H4 (cell line): ENCODE measurements at regions not wholly inside any gene's neighbourhood (a gene's known extent, or its start where the extent isn't known, plus 50 kb on each side); places are given as distances from the start of the nearest gene placed in this dataset.
"Not testable (repeated sequence)": the region's sequence is repeated elsewhere in the genome, so short reads cannot be mapped to it uniquely, and the experiment has no call there.

Source experiments
- DNase-seq: peaks from one replicate; pipeline ENCODE4 v3.0.0-alpha.2; 2015; ENCODE audit warnings: low spot score

DNA sequence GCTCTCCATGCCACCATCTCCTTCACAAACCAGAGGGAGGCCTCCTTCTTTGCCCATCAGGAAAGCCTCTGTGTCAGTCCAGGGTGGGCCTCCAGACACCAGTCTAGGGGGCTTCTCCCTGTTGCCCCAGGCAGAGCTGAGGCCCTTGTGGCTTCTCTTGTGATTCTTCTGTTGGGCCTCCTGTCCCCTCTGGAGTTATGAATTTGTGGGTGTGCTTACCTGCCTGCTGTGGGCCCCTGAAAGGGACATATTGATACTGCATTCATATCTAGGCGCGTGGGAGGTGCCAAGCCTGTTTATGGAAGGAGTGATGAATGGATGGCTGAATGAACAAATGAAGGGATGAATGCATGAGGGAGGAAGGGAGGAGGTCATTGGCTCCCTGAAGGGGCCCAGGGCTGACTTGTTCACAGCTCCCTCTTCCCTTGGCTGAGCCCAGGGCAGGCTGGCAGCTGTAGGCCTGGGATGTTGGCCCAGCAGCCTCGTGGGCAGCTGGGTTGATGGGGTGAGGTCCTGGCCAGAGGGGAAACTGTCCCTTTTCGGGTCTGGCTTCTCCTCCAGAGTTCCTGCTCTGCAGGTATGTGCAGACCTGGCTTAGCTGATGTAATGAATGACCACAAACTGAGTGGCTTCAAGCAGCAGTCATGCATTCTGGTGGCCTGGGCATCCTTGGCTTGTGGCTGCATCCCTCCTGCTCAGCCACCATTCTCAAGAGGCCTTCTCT is 195.4 kb downstream of the GOLGA6L6 start:
- no peak for DNase-seq

DNA sequence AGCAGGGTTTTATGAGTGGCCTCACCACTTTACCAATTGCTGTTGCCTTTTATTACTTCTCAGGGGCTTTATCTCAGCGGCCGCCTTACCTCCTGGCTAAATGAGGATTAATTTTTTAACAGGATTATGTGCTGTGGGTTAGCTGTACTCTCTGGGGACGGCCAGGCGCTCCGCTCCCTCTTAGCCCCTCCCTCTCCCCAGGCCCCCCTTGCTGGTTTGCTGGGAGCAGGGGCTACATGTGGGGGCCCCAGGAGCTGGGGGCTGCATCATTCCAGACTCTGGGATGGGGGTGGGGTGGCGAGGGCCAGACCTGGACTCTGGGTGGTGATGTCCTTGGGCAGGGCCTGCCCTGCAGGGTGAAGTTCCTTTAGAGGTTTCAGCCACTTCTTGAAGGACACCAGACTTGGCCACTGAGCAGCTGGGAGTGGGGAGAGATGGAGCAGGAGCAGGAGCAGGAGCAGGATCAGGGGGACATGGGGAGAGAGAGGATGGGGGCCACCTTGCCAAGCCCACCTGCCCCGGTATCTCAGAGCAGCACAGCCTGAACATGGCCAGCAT is 196.1 kb downstream of the GOLGA6L6 start:
- no peak for DNase-seq

DNA sequence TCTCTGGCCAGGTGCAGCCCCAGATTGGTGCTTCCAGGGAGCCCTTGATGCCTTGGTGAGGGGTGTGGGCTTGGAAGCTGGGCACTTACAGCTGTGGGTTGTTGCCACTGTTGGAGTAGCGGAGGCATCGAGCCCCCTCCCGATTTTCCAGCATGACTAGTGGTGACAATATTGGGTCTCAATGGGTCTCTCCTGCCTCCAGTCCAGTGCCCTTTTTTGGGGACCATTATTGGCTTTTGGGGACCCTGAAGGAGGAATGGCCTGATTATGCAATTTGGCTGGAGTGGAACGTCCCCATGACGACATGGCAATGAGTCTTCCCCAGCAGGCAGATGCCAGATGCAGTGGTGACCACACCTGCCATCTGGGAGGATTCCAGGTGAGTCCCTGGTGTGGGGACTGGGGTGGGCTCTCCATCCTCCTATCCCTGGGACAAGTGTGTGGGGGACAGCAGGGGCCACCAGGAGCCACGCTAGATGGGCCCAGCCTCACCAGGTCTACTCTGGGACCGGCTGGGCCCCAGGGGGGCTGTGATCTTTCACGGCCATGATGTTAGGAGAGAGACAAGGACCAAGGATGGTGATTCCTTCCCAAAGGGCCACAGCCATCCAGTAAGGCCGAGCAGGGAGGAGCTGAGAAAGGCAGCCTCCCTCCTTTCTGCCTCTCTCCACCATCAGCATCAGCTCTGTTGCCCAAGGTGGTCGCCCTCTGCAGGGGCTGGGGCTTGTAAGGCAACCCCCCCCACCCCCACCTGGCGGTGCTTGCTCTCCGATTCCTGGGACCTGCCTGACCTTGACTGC is 196.8 kb downstream of the GOLGA6L6 start:
- no peak for DNase-seq

DNA sequence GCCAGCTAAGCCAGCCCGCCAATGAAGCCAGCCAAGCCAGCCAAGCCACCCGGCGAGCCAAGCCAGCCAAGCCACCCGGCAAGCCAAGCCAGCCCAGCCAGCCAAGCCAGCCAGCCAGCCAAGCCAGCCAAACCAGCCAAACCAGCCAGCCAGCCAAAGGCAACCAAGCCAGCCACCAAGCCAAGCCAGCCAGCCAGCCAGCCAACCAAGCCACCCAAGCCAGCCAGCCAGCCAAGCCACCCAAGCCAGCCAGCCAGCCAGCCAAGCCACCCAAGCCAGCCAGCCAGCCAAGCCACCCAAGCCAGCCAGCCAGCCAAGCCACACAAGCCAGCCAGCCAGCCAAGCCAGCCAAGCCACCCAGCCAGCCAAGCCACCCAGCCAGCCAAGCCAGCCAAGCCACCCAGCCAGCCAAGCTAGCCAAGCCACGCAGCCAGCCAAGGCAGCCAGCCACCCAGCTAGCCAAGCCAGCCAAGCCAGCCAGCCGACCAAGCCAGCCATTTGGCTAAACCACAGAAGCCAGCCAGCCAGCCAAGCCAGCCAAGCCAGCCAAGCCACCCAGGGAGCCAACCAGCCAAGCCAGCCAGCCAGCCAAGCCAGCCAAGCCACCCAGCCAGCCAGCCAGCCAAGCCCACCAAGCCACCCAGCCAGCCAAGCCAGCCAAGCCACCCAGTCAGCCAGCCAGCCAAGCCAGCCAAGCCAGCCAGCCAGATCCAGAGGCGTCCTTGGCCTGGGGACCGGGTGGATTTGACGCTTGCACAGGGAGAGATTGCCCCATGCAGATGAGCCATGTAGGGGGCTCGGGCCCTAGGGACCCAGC is 198.0 kb downstream of the GOLGA6L6 start:
- DNase-seq, result not testable (repeated sequence)

DNA sequence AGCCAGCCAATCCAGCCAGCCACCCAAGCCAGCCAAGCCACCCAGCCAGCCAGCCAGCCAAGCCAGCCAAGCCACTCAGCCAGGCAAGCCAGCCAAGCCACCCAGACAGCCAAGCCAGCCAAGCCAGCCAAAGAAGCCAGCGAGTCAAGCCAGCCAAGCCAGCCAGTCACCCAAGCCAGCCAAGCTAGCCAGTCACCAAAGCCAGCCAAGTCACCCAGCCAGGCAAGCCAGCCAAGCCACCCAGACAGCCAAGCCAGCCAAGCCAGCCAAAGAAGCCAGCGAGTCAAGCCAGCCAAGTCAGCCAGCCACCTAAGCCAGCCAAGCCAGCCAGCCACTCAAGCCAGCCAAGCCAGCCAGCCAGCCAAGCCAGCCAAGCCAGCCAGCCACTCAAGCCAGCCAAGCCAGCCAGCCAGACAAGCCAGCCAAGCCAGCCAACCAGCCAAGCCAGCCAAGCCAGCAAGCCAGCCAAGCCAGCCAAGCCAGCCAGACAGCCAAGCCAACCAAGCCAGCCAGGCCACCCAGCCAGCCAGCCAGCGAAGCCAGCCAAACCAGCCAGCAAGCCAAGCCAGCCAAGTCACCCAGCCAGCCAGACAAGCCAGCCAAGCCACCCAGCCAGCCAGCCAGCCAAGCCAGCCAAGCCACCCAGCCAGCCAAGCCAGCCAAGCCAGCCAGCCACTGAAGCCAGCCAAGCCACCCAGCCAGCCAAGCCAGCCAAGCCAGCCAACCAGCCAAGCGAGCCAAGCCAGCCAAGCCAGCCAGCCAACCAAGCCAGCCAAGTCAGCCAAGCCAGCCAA is 198.8 kb downstream of the GOLGA6L6 start:
- not testable (repeated sequence) for DNase-seq

DNA sequence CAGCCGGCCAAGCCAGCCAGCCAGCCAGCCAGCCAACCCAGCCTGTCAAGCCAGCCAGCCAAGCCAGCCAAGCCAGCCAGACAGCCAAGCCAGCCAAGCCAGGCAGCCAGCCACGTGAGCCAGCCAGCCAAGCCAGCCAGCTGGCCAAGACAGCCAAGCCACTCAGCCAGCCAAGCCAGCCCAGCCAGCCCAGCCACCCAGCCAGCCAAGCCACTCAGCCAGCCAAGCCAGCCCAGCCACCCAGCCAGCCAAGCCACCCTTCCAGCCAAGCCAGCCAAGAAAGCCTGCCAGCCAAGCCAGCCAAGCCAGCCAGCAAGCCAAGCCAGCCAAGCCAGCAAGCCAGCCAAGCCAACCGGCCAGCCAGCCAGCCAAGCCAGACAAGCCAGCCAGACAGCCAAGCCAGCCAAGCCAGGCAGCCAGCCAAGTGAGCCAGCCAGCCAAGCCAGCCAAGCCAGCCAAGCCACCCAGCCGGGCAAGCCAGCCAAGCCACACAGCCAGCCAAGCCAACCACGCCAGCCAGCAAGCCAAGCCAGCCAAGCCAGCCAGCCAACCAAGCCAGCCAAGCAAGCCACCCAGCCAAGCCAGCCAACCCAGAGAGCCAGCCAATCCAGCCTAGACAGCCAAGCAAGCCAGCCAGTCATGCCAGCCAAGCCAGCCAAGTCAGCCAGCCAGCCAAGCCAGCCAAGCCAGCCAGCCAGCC is 199.5 kb downstream of the GOLGA6L6 start:
- no peak for DNase-seq

DNA sequence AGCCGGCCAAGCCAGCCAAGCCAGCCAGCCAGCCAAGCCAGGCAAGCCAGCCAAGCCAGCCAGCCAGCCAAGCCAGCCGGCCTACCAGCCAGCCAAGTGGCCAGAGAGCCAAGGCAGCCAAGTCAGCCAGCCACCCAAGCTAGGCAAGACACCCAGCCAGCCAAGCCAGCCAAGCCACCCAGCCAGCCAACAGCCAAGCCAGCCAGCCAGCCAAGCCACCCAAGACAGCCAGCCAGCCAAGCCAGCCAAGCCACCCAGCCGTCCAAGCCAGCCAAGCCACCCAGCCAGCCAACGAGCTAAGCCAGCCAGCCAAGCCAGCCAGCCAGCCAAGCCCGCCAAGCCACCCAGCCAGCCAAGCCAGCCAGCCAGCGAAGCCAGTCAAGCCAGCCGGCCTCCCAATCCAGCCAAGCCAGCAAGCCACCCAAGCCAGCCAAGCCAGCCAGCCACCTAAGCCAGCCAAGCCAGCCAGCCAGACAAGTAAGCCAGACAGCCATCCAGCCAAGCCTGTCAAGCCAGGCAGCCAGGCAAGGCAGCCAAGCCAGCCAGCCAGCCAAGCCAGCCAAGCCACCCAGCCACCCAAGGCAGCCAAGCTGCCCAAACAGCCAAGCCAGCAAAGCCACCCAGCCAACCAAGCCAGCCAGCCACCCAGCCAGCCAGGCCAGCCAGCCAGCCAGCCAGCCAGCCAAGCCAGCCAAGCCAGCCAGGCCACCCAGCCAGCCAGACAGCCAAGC is 200.5 kb downstream of the GOLGA6L6 start:
- DNase-seq, result no peak

DNA sequence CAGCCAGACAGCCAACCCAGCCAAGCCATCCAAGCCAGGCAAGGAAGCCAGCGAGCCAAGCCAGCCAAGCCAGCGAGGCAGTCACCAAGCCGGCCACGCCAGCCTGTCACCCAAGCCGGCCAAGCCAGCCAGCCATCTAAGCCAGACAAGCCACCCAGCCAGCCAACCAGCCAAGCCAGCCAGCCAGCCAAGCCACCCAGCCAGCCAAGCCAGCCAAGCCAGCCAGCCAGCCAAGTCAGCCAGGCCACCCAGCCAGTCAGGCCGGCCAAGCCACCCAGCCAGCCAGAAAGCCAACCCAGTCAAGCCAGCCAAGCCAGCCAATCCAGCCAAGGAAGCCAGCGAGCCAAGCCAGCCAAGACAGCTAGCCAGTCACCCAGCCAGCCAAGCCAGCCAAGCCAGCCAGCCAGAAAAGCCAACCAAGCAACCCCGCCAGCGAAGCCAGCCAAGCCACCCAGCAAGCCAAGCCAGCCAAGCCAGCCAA is 201.2 kb downstream of the GOLGA6L6 start:
- no peak for DNase-seq

DNA sequence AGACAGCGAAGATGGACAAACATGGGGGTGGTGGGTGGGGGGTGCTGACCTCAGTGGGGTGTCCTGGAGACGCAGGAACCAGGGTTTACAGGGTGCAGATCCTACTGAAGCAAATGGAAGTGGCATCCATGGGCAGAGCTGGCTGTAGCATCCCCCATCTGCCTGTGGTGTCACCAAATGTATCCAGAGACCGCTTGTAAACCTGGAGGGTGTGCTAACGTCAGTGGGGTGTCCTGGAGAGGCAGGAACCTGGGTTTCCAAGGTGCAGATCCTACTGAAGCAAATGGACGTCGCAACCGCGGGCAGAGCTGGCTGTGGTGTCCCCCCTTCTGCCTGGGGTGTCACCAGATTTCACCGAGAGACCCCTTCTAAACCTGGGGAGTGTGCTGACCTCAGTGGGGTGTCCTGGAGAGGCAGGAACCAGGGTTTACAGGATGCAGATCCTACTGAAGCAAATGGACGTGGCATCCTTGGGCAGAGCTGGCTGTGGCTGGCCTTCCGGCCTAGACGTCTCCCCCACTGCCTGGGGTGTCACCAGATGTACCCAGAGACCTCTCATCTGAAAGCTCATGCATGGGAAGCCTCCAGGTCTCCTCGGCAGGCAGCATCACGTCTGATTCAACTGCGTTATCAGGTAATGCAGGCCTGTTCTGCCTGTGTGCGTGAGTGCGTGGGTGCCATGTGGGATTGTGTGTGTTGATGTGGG is 202.4 kb downstream of the GOLGA6L6 start:
- not testable (repeated sequence) for DNase-seq

DNA sequence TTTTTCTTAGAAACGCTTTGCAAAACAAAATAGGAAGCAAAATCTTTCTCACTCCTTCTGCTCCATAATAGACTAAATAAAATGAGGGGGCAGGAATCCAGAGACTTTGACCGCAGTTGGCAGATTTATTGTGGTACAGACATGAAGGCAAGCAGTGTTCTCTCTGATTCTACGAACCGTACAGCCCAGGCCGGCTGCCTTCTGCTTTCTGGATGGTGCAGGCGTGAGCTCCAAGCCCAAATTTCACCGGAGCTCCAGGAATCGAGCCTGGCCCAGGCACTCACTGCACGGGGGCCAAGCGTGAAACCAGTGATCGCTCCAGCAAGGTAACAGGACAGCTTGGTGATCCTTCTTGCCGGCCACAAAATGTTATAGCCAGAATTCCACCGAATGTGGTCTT is 202.9 kb downstream of the GOLGA6L6 start:
- not testable (repeated sequence) for DNase-seq

DNA sequence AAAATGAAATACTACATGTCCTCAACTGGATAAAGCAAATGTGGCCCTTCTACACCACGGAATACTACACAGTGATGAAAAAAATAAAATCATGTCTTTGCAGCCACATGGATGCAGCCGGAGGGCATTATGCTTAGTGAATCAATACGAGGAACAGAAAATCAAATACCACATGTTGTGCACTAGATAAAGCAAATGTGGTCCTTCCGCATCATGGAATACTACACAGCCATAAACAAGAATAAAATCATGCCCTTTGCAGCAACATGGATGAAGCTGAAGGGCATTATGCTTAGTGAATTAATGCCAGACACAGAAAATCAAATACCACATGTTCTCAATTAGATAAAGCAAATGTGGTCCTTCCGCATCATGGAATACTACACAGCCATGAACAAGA is 204.4 kb downstream of the GOLGA6L6 start:
- not testable (repeated sequence) for DNase-seq

DNA sequence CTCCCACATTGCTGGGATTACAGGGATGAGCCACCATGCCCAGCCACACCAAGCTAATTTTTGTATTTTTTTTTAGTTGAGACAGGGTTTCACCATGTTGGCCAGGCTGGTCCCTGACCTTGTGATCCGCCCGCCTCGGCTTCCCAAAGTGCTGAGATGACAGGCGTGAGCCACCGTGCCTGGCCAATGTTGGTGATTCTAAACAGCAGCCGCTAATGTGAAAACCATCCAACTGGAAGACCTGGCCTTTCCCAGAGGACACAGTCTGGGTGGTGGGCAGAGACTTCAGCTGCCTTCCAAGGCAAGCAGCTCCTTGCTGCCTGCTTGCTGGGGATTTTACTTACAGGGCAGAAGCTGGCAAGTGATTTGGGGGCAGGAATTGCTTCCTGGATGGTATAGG is 207.1 kb downstream of the GOLGA6L6 start:
- DNase-seq, result not testable (repeated sequence)

DNA sequence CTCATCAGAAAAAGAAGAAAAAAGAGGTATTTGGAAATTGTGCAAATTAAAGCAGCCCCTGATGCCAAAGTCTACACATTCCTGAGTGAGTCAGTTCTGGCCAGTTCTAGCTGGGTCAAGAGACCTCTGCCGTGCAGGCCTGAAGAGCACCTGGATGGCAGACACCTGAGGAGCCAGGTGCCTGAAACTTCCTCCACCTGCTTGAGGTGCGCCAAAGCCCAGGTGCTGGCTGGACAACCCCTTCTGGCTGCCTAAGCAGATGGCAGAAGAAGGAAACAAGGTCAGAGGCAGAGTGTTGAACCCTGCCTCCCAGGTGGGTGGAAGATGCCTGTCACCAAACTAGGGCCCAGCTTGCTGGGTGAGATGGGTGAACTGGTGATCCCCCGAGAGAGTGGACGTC is 215.8 kb downstream of the GOLGA6L6 start:
- DNase-seq, result not testable (repeated sequence)

DNA sequence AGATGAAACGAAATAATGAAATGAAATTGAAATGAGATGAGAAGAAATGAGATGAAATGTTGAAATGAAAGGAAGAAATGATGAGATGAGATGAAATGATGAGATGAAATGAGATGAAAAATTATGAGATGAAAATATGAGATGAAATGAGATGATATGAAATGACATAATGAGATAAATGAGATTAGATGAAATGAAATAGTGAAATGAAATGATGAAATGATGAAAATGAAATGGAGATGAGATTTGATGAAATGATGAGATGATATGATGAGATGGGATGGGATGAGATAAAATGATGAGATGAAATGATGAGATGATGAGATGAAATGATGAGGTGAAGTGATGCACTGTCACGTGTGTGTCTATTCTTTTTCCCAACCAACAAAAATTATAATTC is 224.5 kb downstream of the GOLGA6L6 start:
- not testable (repeated sequence) for DNase-seq

DNA sequence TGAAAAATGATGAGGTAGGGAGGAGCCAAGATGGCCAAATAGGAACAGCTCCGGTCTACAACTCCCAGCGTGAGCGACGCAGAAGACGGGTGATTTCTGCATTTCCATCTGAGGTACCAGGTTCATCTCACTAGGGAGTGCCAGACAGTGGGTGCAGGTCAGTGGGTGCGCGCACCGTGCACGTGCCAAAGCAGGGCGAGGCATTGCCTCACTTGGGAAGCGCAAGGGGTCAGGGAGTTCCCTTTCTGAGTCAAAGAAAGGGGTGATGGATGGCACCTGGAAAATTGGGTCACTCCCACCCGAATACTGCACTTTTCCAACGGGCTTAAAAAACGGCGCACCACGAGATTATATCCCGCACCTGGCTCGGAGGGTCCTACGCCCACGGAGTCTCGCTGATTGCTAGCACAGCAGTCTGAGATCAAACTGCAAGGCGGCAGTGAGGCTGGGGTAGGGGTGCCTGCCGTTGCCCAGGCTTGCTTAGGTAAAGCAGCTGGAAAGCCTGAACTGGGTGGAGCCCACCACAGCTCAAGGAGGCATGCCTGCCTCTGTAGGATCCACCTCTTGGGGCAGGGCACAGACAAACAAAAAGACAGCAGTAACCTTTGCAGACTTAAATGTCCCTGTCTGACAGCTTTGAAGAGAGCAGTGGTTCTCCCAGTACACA is 230.5 kb downstream of the GOLGA6L6 start:
- not testable (repeated sequence) for DNase-seq

DNA sequence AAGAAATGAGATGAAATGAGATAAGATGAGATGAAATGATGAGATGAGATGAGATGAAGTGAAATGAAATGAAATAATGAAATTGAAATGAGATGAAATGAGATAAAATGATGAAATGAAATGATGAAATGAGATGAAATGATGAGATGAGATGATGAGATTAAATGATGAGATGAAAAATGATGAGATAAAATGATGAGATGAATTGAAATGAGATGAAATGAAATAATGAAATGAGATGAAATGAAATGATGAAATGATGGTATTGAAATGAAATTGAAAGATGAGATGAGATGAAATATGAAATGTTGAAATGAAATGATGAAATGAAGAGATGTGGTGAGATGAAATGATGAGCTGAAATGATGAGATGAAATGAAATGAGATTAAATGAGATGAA is 231.0 kb downstream of the GOLGA6L6 start:
- DNase-seq, result no peak

DNA sequence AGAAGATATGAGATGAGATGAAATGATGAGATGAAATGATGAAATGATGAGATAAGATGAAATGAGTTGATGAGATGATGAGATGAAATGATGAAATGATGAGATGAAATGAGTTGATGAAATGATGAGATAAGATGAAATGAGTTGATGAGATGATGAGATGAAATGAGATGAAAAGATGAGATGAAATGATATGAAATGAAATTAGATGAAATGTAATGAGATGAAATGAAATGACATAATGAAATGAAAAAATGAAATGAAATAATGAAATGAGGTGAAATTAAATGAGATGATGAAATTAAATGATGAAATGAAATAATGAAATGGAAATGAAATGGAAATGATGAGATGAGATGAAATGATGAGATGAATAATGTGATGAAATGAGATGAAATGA is 231.6 kb downstream of the GOLGA6L6 start:
- DNase-seq, result not testable (repeated sequence)

DNA sequence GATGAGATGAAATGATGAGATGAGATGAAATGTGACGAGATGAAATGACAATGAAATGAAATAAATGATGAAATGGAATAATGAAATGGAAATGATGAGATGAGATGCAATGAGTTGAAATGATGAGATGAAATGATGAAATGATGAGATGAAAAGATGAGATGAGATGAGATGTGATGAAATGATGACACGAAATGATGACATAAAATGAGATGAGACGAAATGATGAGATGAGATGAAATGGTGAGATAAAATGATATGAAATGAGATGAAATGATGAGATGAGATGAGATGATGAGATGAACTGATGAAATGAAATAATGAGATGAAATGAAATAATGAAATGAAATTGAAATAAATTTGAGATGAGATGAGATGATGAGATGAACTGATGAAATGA is 232.2 kb downstream of the GOLGA6L6 start:
- not testable (repeated sequence) for DNase-seq
